ENCODE measurements at regions not wholly inside any gene's neighbourhood (a gene's known extent, or its start where the extent isn't known, plus 50 kb on each side); places are given as distances from the start of the nearest gene placed in this dataset.

DNA sequence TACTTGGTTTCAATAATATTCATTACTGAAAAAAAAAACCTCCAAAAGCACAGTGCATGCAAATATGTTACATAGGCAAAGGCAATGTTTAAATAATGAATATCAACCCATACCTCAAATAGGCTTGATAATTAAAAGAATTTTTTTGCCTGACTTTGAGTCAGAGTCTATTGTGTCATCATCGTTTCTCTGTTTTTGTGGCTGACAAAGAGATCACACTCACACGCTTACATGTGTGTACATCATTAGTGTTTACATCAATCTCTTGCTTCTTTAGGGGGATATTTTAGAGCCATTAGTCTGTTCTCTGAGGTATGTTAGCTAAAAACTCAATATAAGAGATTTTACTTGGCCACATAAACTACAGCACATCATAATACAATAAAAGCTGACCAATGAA, 150.3 kb upstream of the MMADHC start:
- Histone ChIP-seq H3K27ac (ENCODE audit: insufficient read depth, low read depth, low read length) (no peak overlapping the region), H3K9ac (replicated peaks; ENCODE audit: extremely low read depth, insufficient read depth, low read length) (no peak overlapping the region), H3K9me3 (replicated peaks; ENCODE audit: control insufficient read depth, insufficient read depth, low read length) (no peaks in the 10 kb centered on the region), H2AFZ (ENCODE audit: low read depth, low read length) (no peak overlapping the region), H3K79me2 (ENCODE audit: control insufficient read depth, insufficient read depth, low read length) (no peaks in the 10 kb centered on the region), H4K20me1 (replicated peaks; ENCODE audit: control insufficient read depth, extremely low read depth, insufficient read depth, low read length) (no peaks in the 10 kb centered on the region), H3K4me1 (ENCODE audit: control insufficient read depth, extremely low read depth, insufficient read depth, low read length) (peaks cover 46% of the 10 kb centered on the region), H3K9me1 (replicated peaks; ENCODE audit: control insufficient read depth, extremely low read depth, insufficient read depth, low read length) (no peaks in the 10 kb centered on the region), H3K36me3 (ENCODE audit: control insufficient read depth in 2 of 2, extremely low read depth in 1 of 2, insufficient read depth in 2 of 2, low read length in 2 of 2) (no peaks in the 10 kb centered on the region), H3K4me2 (ENCODE audit: insufficient read depth, low read length) (no peak overlapping the region), H3K27me3 (ENCODE audit: control insufficient read depth in 2 of 2, insufficient read depth in 2 of 2, low read length in 2 of 2) (no peaks in the 10 kb centered on the region), H3K4me3 (replicated peaks in 1 of 3; ENCODE audit: insufficient read depth in 1 of 3, low read depth in 1 of 3, low read length in 3 of 3) (no peak overlapping the region)
- dilution Hi-C loops (cut with MboI; ENCODE audit: extremely low pct_ligation_motif_present, low sequenced_read_pairs) (no loop called here), intact Hi-C loops (cut with micrococcal nuclease) (loop anchor here (10.0 kb wide), 1 partner anchor 887 kb away; no protein-coding TSS in a partner anchor)
- POLR2A ChIA-PET: no interaction called here
- CTCF ChIA-PET: interaction anchor here (1.2 kb wide), 1 partner anchor 31 kb away, joined by 3 read pairs; no protein-coding TSS in a partner anchor
- BruUV-seq (replicated peaks): no TSS peak
- no peak for FAIRE-seq
- no peak for DNase-seq (ENCODE audit: low read depth, low spot score)
- TF ChIP-seq MYC (IDR thresholded peaks at IDR 0.05; ENCODE audit: low read depth, low read length) (no peak), JUN (IDR thresholded peaks at IDR 0.05; ENCODE audit: borderline replicate concordance, insufficient read depth, insufficient read length, low read depth) (no peak), FOS (IDR thresholded peaks at IDR 0.05; ENCODE audit: borderline replicate concordance, insufficient read depth, low read length) (no peak), EZH2 (IDR thresholded peaks at IDR 0.05; ENCODE audit: borderline replicate concordance, low read depth, low read length, severe bottlenecking) (no peak), POLR2AphosphoS5 (IDR thresholded peaks at IDR 0.05; ENCODE audit: insufficient read depth, low read depth, low read length) (no peak), GATA2 (IDR thresholded peaks at IDR 0.05; ENCODE audit: insufficient read depth, insufficient read length, low read depth, low read length) (no peak), POLR2A (IDR thresholded peaks at IDR 0.05; ENCODE audit: low read depth, low read length) (no peak)
- TF ChIP-seq, protein P1, sequence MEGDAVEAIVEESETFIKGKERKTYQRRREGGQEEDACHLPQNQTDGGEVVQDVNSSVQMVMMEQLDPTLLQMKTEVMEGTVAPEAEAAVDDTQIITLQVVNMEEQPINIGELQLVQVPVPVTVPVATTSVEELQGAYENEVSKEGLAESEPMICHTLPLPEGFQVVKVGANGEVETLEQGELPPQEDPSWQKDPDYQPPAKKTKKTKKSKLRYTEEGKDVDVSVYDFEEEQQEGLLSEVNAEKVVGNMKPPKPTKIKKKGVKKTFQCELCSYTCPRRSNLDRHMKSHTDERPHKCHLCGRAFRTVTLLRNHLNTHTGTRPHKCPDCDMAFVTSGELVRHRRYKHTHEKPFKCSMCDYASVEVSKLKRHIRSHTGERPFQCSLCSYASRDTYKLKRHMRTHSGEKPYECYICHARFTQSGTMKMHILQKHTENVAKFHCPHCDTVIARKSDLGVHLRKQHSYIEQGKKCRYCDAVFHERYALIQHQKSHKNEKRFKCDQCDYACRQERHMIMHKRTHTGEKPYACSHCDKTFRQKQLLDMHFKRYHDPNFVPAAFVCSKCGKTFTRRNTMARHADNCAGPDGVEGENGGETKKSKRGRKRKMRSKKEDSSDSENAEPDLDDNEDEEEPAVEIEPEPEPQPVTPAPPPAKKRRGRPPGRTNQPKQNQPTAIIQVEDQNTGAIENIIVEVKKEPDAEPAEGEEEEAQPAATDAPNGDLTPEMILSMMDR (IDR thresholded peaks at IDR 0.05; ENCODE audit: extremely low read depth in 1 of 2, insufficient read depth in 1 of 2, low read depth in 1 of 2, low read length in 2 of 2): no peak
- TF ChIP-seq, protein P2, sequence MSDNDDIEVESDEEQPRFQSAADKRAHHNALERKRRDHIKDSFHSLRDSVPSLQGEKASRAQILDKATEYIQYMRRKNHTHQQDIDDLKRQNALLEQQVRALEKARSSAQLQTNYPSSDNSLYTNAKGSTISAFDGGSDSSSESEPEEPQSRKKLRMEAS (IDR thresholded peaks at IDR 0.05; ENCODE audit: insufficient read depth, insufficient read length): no peak
